Thoracic aorta (tissue), 2 donors: ENCODE measurements at regions not wholly inside any gene's neighbourhood (a gene's known extent, or its start where the extent isn't known, plus 50 kb on each side); places are given as distances from the start of the nearest gene placed in this dataset.
"Not testable (repeated sequence)": the region's sequence is repeated elsewhere in the genome, so short reads cannot be mapped to it uniquely, and the experiment has no call there.

Experiments used
- ATAC-seq: fragments of 150-250 bp; one replicate; pipeline ENCODE4 v1.8.0; 2017; ENCODE audit warnings: low read depth; ENCODE audit not compliant: insufficient number of reproducible peaks, low FRiP score
- DNase-seq: peaks from one replicate; pipeline ENCODE4 v3.0.0-alpha.2; 2020; ENCODE audit warnings: low spot score
- H3K27ac ChIP-seq, 2 donors: fragments of 200-600 bp; sonication (generic); 1 replicate in 1 of 2; 2 replicates in 1 of 2; pipeline ENCODE4 v1.5.1; 2016; ENCODE audit warnings: mild to moderate bottlenecking in 2 of 2, moderate library complexity in 2 of 2
- H3K27me3 ChIP-seq: fragments of 200-600 bp; sonication (generic); replicated peaks from 2 replicates; pipeline ENCODE4 v1.6.0; 2016; ENCODE audit warnings: mild to moderate bottlenecking; ENCODE audit not compliant: insufficient read depth
- H3K36me3 ChIP-seq: fragments of 200-600 bp; sonication (generic); one replicate; pipeline ENCODE4 v1.5.1; 2016
- H3K4me1 ChIP-seq, 2 donors: fragments of 200-600 bp; sonication (generic); 1 replicate in 1 of 2; 2 replicates in 1 of 2; pipeline versions ENCODE4 v1.5.1 to v1.6.0; 2016; ENCODE audit warnings: low read depth in 2 of 2, mild to moderate bottlenecking in 1 of 2; ENCODE audit not compliant: control insufficient read depth in 1 of 2
- H3K4me3 ChIP-seq: fragments of 200-600 bp; sonication (generic); 2 replicates; pipeline ENCODE4 v1.5.1; 2016; ENCODE audit warnings: mild to moderate bottlenecking
- H3K9me3 ChIP-seq: fragments of 200-600 bp; sonication (generic); 2 replicates; pipeline ENCODE4 v1.5.1; 2016
- TF ChIP-seq, protein P1 (sequence below): fragments of 200-600 bp; sonication (generic); IDR thresholded peaks from one replicate; pipeline ENCODE4 v1.5.1; 2019; ENCODE audit warnings: antibody characterized with exemption

DNA sequence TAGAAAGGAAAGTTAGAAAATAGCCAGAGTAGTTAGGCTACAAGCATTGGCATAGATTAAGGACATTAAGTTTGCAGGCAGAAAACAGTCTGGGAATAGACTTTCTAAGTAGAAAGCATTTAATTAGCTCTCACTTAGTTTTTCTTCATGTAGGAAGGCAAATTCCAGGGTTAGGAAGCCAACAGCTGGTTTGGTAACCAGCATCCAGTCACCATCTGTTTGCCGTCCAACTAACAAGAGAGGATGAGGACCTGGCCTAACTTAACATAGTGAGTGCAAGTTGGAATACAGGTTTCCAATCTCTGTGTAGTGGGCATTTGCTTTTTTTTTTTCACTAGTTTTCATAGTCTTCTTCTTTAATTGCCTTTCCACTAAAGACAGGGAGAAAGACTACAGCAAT, 121.7 kb upstream of the NR3C1 start:
- Histone ChIP-seq H3K36me3 (no peaks in the 10 kb centered on the region), H3K27ac (no peak overlapping the region), H3K4me1 (no peaks in the 10 kb centered on the region), H3K27me3 (no peaks in the 10 kb centered on the region), H3K4me3 (no peak overlapping the region), H3K9me3 (no peaks in the 10 kb centered on the region)
- TF ChIP-seq, protein P1, sequence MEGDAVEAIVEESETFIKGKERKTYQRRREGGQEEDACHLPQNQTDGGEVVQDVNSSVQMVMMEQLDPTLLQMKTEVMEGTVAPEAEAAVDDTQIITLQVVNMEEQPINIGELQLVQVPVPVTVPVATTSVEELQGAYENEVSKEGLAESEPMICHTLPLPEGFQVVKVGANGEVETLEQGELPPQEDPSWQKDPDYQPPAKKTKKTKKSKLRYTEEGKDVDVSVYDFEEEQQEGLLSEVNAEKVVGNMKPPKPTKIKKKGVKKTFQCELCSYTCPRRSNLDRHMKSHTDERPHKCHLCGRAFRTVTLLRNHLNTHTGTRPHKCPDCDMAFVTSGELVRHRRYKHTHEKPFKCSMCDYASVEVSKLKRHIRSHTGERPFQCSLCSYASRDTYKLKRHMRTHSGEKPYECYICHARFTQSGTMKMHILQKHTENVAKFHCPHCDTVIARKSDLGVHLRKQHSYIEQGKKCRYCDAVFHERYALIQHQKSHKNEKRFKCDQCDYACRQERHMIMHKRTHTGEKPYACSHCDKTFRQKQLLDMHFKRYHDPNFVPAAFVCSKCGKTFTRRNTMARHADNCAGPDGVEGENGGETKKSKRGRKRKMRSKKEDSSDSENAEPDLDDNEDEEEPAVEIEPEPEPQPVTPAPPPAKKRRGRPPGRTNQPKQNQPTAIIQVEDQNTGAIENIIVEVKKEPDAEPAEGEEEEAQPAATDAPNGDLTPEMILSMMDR, result no peak
- ATAC-seq (no peak), DNase-seq (no peak)

DNA sequence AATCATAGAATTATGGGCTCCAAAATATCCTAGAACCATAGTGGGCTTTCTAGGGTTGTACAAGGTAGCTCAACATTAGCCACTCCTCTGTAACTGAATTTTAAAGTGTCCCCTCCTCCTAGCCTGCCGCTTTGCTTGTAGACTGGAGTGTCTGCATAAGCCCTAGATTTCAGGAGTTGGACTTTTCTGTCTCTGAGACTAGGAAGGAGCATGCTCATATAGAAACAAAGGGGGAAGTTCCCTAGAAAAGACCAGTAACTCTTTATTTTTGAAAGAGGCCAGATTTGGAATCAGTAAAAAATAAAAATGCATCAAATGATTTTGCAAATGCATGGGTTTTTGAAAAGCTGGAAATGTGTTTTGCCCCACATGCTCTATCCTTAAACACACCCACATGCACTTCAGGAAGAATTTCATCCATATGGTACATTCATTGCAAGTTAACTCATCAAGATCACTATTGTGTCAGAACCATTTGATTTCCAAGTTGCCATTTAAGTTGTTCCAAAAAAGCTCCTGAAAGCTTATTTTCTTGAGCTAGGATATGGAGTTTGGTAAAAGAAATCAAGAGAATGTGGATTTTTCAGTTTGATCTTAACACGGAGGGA, 121.0 kb upstream of the NR3C1 start:
- Histone ChIP-seq H3K9me3 (no peaks in the 10 kb centered on the region), H3K36me3 (no peaks in the 10 kb centered on the region), H3K27me3 (no peaks in the 10 kb centered on the region), H3K27ac (no peak overlapping the region), H3K4me3 (no peak overlapping the region), H3K4me1 (no peaks in the 10 kb centered on the region)
- TF ChIP-seq, protein P1, result no peak
- DNase-seq (no peak), ATAC-seq (no peak)

DNA sequence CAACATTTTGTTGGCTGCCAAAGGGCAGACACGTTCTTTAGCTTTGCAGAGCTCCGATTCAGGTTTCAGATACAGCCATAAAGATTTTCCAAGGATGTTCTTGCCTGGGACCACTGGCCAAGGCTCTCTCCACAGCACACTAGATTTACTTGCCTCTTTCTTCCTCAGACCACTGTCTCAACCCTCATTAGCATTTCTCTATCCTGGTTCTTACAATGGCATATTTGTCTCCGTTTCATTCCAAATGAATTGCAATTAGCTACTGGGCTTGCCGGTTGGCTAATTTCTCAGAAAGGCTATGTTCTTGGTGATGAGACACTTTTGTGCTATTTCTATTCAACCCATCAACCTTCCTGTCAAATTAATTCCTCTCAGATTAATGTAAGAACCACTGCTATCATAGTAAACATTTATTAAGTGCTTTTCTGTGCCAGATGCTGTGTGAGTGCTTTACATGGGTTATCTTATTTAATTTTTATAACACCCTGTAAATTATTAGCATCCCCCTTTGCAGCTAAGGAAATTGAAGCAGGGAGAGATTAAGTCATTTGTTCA, 118.4 kb upstream of the NR3C1 start:
- no peaks in the 10 kb centered on the region for H3K4me1 ChIP-seq
- DNase-seq (no peak), ATAC-seq (no peak)
- H3K9me3 ChIP-seq, result no peaks in the 10 kb centered on the region
- H3K4me3 ChIP-seq, result no peak overlapping the region
- no peaks in the 10 kb centered on the region for H3K27me3 ChIP-seq
- TF ChIP-seq, protein P1, result no peak
- H3K27ac ChIP-seq, result no peak overlapping the region
- H3K36me3 ChIP-seq, result no peaks in the 10 kb centered on the region

DNA sequence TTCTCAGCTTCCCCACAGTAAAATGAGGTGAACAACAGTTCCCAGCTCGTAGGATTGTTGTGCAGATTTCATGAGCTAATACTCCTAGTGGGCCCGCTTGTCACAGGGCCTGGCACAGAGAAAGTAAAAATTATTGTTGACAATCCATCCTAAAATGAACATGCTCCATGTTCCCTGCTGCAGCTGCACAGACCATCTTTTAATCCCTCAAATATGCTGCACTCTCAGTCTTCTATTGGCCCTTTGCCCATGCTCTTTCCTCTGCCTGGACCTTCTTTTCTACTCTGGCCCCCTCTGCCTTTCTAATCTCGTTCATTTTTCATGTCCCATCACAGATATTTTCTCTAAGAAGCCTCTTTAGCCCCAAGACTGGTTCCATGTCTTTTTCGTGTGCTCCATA, 117.7 kb upstream of the NR3C1 start:
- TF ChIP-seq, protein P1, result no peak
- Histone ChIP-seq H3K9me3 (no peaks in the 10 kb centered on the region), H3K4me1 (peaks cover 0 to 2% of the 10 kb centered on the region in 2 donors), H3K27ac (no peak overlapping the region), H3K4me3 (no peak overlapping the region), H3K27me3 (no peaks in the 10 kb centered on the region), H3K36me3 (no peaks in the 10 kb centered on the region)
- no peak for ATAC-seq
- no peak for DNase-seq

DNA sequence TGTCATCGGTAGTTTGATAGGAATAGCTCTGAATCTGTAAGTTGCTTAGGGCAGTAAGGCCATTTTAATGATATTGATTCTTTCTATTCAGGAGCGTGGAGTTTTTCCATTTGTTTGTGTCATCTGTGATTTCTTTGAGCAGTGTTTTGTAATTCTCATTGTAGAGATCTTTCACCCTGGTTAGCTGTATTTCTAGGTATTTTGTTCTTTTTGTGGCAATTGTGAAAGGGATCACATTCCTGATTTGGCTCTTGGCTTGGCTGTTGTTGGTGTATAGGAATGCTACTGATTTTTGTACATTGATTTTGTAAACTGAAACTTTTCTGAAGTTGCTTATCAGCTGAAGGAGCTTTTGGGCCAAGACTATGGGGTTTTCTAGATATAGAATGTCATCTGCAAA, 115.7 kb upstream of the NR3C1 start:
- not testable (repeated sequence) for H3K4me3 ChIP-seq, H3K27ac ChIP-seq, H3K27me3 ChIP-seq, H3K9me3 ChIP-seq, H3K36me3 ChIP-seq, DNase-seq, ATAC-seq
- H3K4me1 ChIP-seq, result peaks cover 0 to 20% of the 10 kb centered on the region in 2 donors

DNA sequence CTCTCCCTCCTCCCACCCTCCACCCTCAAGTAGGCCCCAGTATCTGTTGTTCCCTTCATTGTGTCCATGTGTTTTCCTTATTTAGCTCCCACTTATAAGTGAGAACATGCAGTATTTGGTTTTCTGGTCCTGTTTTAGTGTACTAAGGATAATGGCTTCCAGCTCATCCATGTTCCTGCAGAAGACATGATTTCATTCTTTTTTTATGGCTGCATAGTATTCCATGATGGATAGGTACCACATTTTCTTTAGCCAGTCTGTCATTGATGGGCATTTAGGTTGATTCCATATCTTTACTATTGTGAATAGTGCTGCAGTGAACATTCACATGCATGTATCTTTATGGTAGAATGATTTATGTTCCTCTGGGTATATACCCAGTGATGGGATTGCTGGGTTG, 114.3 kb upstream of the NR3C1 start:
- H3K27ac ChIP-seq, H3K4me3 ChIP-seq, H3K36me3 ChIP-seq, H3K27me3 ChIP-seq, ATAC-seq, H3K9me3 ChIP-seq, DNase-seq: not testable (repeated sequence)
- H3K4me1 ChIP-seq, result peaks cover 0 to 21% of the 10 kb centered on the region in 2 donors
